ENCODE measurements at regions not wholly inside any gene's neighbourhood (a gene's known extent, or its start where the extent isn't known, plus 50 kb on each side); places are given as distances from the start of the nearest gene placed in this dataset.
"Not testable (repeated sequence)": the region's sequence is repeated elsewhere in the genome, so short reads cannot be mapped to it uniquely, and the experiment has no call there.

GRCh38 chr12:20077618-20078017, 290.7 kb upstream of the PDE3A start:
- no peaks in the 10 kb centered on the region for H3K27me3 Mint-ChIP-seq
- no peak overlapping the region for H3K27ac Mint-ChIP-seq
- H3K36me3 Mint-ChIP-seq, result no peaks in the 10 kb centered on the region
- peaks cover 0 to 1% (median 0%) of the 10 kb centered on the region in 3 donors for H3K9me3 Mint-ChIP-seq
- H3K4me1 Mint-ChIP-seq, result no peaks in the 10 kb centered on the region
- no peak overlapping the region for H3K4me3 Mint-ChIP-seq

GRCh38 chr12:20089077-20089476, 279.3 kb upstream of the PDE3A start:
- H3K27ac Mint-ChIP-seq, result no peak overlapping the region
- H3K36me3 Mint-ChIP-seq, result no peaks in the 10 kb centered on the region
- H3K9me3 Mint-ChIP-seq, result peaks cover 0 to 7% (median 2%) of the 10 kb centered on the region in 3 donors
- H3K4me1 Mint-ChIP-seq, result no peaks in the 10 kb centered on the region
- H3K4me3 Mint-ChIP-seq, result no peak overlapping the region
- H3K27me3 Mint-ChIP-seq, result no peaks in the 10 kb centered on the region

GRCh38 chr12:20093190-20093810, 275.0 kb upstream of the PDE3A start:
- not testable (repeated sequence) for H3K9me3 Mint-ChIP-seq, H3K36me3 Mint-ChIP-seq, H3K4me1 Mint-ChIP-seq, H3K4me3 Mint-ChIP-seq, H3K27ac Mint-ChIP-seq, H3K27me3 Mint-ChIP-seq

GRCh38 chr12:20096430-20096829, 271.9 kb upstream of the PDE3A start:
- Mint-ChIP-seq H3K36me3 (no peaks in the 10 kb centered on the region), H3K27ac (no peak overlapping the region), H3K4me3 (no peak overlapping the region), H3K9me3 (peaks cover 0 to 5% (median 3%) of the 10 kb centered on the region in 3 donors), H3K4me1 (no peaks in the 10 kb centered on the region), H3K27me3 (no peaks in the 10 kb centered on the region)

- no peak overlapping the region for H3K27ac Mint-ChIP-seq
- H3K27me3 Mint-ChIP-seq, result no peaks in the 10 kb centered on the region
- no peak overlapping the region for H3K4me3 Mint-ChIP-seq
- H3K9me3 Mint-ChIP-seq, result peaks cover 0 to 5% (median 3%) of the 10 kb centered on the region in 3 donors
- no peaks in the 10 kb centered on the region for H3K4me1 Mint-ChIP-seq
- H3K36me3 Mint-ChIP-seq, result no peaks in the 10 kb centered on the region
Observed at GRCh38 chr12:20097626-20098025, 270.7 kb upstream of the PDE3A start.

- Mint-ChIP-seq H3K27me3 (no peaks in the 10 kb centered on the region), H3K4me1 (no peaks in the 10 kb centered on the region), H3K9me3 (peaks cover 0 to 5% (median 3%) of the 10 kb centered on the region in 3 donors), H3K27ac (no peak overlapping the region), H3K4me3 (no peak overlapping the region), H3K36me3 (no peaks in the 10 kb centered on the region)
Observed at GRCh38 chr12:20099395-20100183, 268.7 kb upstream of the PDE3A start.

GRCh38 chr12:20101046-20101445, 267.3 kb upstream of the PDE3A start:
- Mint-ChIP-seq H3K4me3 (no peak overlapping the region), H3K9me3 (peaks cover 0 to 4% (median 1%) of the 10 kb centered on the region in 3 donors), H3K27ac (no peak overlapping the region), H3K4me1 (no peaks in the 10 kb centered on the region), H3K27me3 (no peaks in the 10 kb centered on the region), H3K36me3 (no peaks in the 10 kb centered on the region)

GRCh38 chr12:20105943-20106342, 262.4 kb upstream of the PDE3A start:
- peaks cover 0 to 2% (median 1%) of the 10 kb centered on the region in 3 donors for H3K9me3 Mint-ChIP-seq
- no peaks in the 10 kb centered on the region for H3K27me3 Mint-ChIP-seq
- no peaks in the 10 kb centered on the region for H3K36me3 Mint-ChIP-seq
- H3K4me3 Mint-ChIP-seq, result no peak overlapping the region
- no peaks in the 10 kb centered on the region for H3K4me1 Mint-ChIP-seq
- no peak overlapping the region for H3K27ac Mint-ChIP-seq

- Mint-ChIP-seq H3K27me3 (no peaks in the 10 kb centered on the region), H3K27ac (no peak overlapping the region), H3K36me3 (peaks cover 2% of the 10 kb centered on the region), H3K9me3 (peaks cover 1 to 10% (median 4%) of the 10 kb centered on the region in 3 donors), H3K4me3 (no peak overlapping the region), H3K4me1 (no peaks in the 10 kb centered on the region)
Observed at GRCh38 chr12:20109676-20110075, 258.7 kb upstream of the PDE3A start.

- H3K4me1 Mint-ChIP-seq, H3K27me3 Mint-ChIP-seq, H3K27ac Mint-ChIP-seq, H3K9me3 Mint-ChIP-seq, H3K36me3 Mint-ChIP-seq, H3K4me3 Mint-ChIP-seq: not testable (repeated sequence)
Observed at GRCh38 chr12:20115371-20115770, 253.0 kb upstream of the PDE3A start.

GRCh38 chr12:20119596-20120402, 248.5 kb upstream of the PDE3A start:
- Mint-ChIP-seq H3K36me3 (no peaks in the 10 kb centered on the region), H3K9me3 (peaks cover 0 to 4% (median 2%) of the 10 kb centered on the region in 3 donors), H3K27ac (no peak overlapping the region), H3K4me3 (no peak overlapping the region), H3K27me3 (no peaks in the 10 kb centered on the region), H3K4me1 (no peaks in the 10 kb centered on the region)

- H3K36me3 Mint-ChIP-seq, result no peaks in the 10 kb centered on the region
- H3K4me1 Mint-ChIP-seq, result no peaks in the 10 kb centered on the region
- H3K27ac Mint-ChIP-seq, result no peak overlapping the region
- H3K4me3 Mint-ChIP-seq, result no peak overlapping the region
- peaks cover 0 to 4% (median 2%) of the 10 kb centered on the region in 3 donors for H3K9me3 Mint-ChIP-seq
- no peaks in the 10 kb centered on the region for H3K27me3 Mint-ChIP-seq
Observed at GRCh38 chr12:20120403-20120725, 248.0 kb upstream of the PDE3A start.

GRCh38 chr12:20122274-20122673, 246.1 kb upstream of the PDE3A start:
- Mint-ChIP-seq H3K9me3 (peaks cover 0 to 4% (median 0%) of the 10 kb centered on the region in 3 donors), H3K4me1 (no peaks in the 10 kb centered on the region), H3K4me3 (no peak overlapping the region), H3K36me3 (no peaks in the 10 kb centered on the region), H3K27me3 (no peaks in the 10 kb centered on the region), H3K27ac (no peak overlapping the region)

- Mint-ChIP-seq H3K4me1 (no peaks in the 10 kb centered on the region), H3K9me3 (peaks cover 0 to 4% (median 0%) of the 10 kb centered on the region in 3 donors), H3K36me3 (no peaks in the 10 kb centered on the region), H3K4me3 (no peak overlapping the region), H3K27ac (no peak overlapping the region), H3K27me3 (no peaks in the 10 kb centered on the region)
Observed at GRCh38 chr12:20123465-20123864, 244.9 kb upstream of the PDE3A start.

GRCh38 chr12:20125276-20125798, 243.0 kb upstream of the PDE3A start:
- H3K4me3 Mint-ChIP-seq, result no peak overlapping the region
- H3K27me3 Mint-ChIP-seq, result no peaks in the 10 kb centered on the region
- no peaks in the 10 kb centered on the region for H3K36me3 Mint-ChIP-seq
- no peak overlapping the region for H3K27ac Mint-ChIP-seq
- H3K9me3 Mint-ChIP-seq, result peaks cover 0 to 4% (median 0%) of the 10 kb centered on the region in 3 donors
- H3K4me1 Mint-ChIP-seq, result no peaks in the 10 kb centered on the region
